SU-DHL-6 (cell line): ENCODE measurements at regions not wholly inside any gene's neighbourhood (a gene's known extent, or its start where the extent isn't known, plus 50 kb on each side); places are given as distances from the start of the nearest gene placed in this dataset.

ENCODE experiments used
- CTCF ChIP-seq: fragments of 200-600 bp; sonication (generic); IDR thresholded peaks from one replicate; pipeline ENCODE4 v1.5.1; 2017; ENCODE audit warnings: antibody characterized with exemption, mild to moderate bottlenecking, low read length, moderate library complexity; ENCODE audit not compliant: insufficient read depth, poor library complexity, severe bottlenecking
- EZH2phosphoT487 ChIP-seq: fragments of 200-600 bp; sonication (generic), shearing (Covaris generic); conservative IDR thresholded peaks from 2 replicates; pipeline ENCODE4 v1.6.1; 2018; ENCODE audit warnings: mild to moderate bottlenecking, antibody characterized with exemption, low read length, moderate library complexity, mixed read lengths

GRCh38 chr21:34276711-34277425, 86.9 kb upstream of the KCNE2 start:
- TF ChIP-seq CTCF = no peak
- TF ChIP-seq EZH2phosphoT487 = no peak
